COLO668 (cell line): ENCODE measurements at regions not wholly inside any gene's neighbourhood (a gene's known extent, or its start where the extent isn't known, plus 50 kb on each side); places are given as distances from the start of the nearest gene placed in this dataset.
"Not testable (repeated sequence)": the region's sequence is repeated elsewhere in the genome, so short reads cannot be mapped to it uniquely, and the experiment has no call there.

Experiments
- DNase-seq: peaks from one replicate; lab custom pipeline; 2025; ENCODE audit not compliant: unreplicated experiment; lab: John Stamatoyannopoulos, UW

DNA sequence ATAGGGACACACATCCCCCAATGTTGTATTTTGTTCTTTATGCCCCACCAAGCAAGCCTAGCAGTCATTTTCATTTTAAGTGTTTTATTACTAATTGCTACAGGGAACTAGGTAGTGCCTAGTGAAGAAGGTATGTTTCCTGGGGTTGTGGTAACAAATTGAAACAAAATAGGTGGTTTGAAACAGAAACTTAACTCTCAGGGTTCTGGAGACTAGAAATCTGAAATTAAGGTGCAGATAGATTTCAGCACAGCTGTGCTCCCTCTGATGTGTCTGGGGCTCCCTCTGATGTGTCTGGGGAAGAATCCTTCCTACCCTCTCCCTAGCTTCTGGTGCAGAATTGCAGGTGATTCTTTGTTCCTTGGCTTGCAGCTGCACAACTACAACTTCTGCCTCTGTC, 390.1 kb downstream of the ZFHX3 start:
- DNase-seq, result no peak

DNA sequence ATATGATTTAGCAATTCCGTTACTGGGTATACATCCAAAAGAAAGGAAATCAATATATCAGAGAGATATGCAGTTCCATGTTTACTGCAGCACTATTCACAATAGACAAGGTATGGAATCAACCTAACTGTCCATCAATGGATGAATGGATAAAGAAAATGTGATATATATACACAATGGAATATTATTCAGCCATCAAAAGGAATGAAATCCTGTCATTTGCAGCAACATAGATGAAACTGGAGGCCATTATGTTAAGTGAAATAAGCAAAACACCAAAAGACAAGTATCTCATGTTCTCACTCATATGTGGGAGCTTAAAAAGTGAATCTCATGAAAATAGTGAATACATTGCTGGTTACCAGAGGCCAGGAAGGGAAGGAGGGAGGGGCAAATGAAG, 390.8 kb downstream of the ZFHX3 start:
- no peak for DNase-seq

DNA sequence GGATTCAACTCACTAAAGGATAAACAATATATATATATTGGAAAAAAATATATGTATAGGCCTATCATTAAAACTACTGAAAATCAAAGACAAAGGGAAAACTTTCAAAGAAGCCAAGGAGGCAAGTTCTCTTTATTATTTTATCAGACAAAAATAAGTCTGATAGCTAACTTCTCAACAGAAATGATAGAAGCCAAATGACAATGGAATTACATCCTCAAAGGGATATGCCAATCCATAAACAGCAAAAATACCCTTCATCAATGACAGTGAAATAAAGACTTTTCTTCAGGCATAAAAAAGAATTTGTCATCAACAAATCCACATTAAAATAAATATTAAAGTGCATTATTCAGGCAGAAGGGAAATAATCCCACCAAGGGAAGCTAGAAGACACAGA, 393.4 kb downstream of the ZFHX3 start:
- DNase-seq, result no peak

DNA sequence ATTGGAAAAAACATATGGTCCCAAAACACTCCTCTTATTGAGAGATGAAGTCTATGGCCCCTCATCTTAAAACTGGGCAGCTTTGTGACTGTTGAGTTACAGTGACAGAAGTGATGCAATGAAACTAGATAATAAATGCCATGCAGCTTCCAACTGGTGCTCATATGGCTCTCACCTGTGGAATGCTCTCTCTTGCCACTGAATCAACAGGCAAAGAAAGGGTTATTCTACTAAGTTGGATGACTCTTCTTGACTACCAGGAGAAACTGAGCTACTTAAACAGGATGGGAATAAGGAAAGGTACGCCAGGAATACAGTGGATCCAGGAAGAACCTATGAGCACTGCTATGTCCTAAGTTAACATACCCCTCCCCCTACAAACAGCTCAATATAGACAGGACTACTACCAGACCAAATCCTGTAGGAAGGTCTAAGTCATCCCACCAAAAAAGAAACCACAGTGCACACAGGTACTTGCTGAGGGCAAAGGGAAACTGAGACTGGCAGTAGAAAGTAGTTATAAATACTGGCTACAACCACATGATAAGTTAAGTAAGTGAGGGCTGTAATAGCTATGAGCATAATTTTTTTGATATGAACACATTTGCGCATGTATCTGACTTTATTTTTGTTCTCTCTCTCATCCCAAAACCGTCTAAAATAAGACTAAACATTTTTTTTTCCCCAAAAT, 398.5 kb downstream of the ZFHX3 start:
- no peak for DNase-seq

DNA sequence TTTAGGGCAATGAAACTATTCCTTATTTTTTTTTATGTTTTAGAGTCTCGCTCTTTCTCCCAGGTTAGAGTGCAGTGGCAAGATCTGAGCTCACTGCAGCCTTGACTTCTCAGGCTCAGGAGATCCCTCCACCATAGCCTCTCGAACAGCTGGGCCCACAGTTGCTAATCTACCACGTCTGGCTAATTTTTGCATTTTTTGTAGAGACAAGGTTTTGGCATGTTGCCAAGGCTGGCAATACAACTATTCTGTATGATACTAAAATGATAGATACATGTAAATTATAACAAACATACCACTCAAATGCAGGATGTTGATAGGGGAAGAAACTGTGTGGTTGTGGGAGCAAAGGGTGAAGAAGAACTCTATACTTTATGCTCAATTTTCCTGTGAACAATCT, 401.3 kb downstream of the ZFHX3 start:
- no peak for DNase-seq

DNA sequence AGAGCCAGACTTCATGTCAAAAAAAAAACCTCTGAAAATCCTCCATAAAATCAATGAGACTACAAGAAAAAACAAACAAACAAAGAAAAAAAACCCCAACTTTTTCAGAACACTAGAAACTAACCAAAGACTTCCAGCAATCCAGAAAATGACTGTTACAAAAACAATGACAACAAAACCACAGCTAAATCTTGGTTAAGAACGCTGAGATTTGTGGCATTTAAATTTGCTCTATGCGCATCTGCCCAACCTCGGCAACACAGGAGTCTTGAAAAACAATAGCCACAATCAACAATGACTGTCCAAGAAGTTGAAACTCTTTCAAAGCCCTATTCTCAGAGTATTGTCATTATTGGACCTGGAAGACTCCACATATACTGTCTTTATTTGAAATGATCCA, 402.4 kb downstream of the ZFHX3 start:
- no peak for DNase-seq

DNA sequence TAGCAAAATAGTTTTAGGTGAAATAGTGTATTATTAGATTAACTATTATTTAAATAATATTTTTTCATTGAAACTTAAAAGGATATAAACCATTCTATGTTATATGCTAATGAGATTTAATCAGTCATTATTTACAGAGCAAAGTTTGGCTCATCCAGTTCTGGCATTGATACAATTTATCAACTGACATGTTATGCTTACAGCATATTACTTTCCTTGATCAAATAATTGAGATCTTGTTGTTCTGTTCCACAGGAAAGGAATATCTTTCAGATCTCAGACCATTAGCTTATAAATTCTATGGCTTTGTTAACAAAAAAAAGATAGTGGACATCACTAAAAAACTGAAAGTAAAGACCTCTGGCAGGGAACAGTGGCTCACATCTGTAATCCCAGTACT, 403.0 kb downstream of the ZFHX3 start:
- DNase-seq, result no peak

DNA sequence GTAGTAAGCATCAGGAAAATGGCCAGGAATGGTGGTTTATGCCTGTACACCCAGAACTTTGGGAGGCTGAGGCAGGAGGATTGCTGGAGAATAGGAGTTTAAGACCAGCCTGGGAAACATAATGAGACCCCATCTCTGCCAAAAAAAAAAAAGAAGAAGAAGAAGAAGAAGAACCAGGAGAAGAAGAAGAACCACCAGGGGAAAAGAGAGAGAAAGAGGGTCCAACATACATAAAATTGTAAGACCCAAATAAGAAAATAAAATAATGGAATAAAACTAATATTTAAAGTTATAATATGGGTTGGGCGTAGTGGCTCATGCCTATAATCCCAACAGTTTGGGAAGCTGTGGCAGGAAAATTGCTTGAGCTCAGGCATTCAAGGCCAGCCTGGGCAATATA, 408.4 kb downstream of the ZFHX3 start:
- DNase-seq, result no peak

DNA sequence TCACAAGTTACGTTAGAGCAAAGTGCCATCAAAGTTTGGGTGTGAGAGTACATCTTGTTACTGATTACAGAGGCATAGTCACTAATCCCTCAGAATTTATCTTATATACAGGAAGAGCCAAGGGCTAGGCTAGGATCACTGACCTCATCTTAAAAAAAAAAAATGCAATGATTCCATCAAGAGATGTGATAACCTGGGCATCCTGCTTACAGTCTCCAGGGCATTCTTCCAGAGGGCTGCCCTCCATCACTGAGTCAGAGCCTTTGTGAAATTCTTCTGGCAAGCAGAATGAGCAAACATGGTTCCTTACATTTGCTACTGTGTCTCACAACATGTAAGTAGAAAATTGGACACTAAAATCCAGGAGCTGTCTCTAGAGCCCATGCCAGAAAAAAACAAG, 410.6 kb downstream of the ZFHX3 start:
- DNase-seq, result no peak

DNA sequence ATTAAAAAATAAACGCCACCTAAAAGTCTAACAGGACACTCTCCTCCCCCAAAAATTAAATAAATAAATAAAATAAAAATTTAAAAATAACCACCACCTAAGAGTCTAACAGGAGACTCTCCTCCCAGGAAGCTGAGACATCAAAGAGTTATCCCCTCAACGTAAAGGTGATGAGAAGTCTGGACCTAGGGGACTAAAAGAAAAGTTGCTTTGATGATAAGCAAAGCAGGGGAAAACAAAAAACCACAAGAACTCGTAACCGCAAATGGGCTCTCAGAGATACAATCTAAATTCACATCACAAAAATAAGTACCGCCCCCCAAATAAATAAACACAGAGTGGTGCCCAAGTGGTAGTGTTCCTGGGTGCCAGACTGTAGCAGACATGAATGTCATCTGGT, 412.2 kb downstream of the ZFHX3 start:
- DNase-seq, result no peak

DNA sequence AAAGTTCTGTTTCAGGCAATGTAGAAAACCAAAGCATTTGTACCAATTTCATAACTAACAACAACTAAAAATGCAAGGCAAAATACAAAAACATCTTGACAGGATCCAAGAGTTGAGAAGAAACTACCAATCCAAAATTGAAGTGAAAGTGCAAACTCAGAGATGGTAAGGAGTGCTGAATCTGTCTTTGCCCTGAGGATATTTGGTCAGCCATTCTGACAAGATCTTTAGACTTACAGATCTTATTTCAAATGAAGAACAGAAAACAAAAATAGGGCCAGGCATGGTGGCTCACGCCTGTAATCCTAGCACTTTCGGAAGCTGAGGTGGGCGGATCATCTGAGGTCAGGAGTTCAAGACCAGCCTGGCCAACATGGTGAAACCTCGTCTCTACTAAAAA, 412.8 kb downstream of the ZFHX3 start:
- DNase-seq, result no peak

DNA sequence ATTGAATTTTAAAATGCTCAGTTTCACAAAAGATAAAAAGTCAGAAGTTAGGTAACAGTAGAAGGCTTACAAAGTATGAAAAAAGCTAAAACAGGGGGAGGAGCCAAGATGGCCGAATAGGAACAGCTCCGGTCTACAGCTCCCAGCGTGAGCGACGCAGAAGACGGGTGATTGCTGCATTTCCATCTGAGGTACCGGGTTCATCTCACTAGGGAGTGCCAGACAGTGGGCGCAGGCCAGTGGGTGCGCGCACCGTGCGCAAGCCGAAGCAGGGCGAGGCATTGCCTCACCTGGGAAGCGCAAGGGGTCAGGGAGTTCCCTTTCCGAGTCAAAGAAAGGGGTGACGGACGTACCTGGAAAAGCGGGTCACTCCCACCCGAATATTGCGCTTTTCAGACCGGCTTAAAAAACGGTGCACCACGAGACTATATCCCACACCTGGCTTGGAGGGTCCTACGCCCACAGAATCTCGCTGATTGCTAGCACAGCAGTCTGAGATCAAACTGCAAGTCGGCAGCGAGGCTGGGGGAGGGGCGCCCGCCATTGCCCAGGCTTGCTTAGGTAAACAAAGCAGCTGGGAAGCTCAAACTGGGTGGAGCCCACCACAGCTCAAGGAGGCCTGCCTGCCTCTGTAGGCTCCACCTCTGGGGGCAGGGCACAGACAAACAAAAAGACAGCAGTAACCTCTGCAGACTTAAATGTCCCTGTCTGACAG, 420.6 kb downstream of the ZFHX3 start:
- DNase-seq, result not testable (repeated sequence)

DNA sequence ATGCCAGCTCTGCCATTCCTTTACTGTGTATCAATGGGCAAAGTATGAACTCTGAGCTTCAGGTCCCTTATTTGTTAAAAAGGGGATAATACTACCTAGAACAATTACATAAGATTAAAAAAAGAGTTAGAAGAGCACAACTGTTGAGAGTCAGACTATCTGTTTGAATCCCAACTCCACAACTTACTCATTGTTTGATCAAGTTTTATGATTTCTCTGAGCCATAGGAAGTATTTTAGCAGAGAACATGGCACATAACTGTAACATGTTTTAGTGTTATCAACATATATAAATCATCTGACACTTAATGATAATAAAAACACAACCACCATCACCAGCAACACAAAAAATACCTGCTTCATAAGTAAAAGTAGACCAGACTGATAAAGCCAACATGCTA, 421.3 kb downstream of the ZFHX3 start:
- DNase-seq, result no peak

DNA sequence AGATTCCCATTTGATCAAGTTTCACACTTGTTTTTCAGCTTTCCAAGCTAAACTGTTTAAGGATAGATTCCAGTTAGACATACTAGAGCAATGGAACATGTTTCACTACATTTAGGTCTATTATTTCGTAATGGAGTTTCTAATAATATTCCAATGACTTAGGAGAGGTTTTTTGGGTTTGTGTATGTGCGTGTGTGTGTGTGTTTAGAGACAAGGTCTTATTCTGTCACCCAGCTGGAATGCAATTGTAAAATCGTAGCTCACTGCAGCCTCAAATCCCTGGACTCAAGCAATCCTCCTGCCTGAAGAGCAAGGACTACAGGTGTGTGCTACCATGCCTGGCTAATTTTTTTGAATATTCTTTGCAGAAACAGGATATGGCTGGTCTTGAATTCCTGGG, 426.3 kb downstream of the ZFHX3 start:
- no peak for DNase-seq

DNA sequence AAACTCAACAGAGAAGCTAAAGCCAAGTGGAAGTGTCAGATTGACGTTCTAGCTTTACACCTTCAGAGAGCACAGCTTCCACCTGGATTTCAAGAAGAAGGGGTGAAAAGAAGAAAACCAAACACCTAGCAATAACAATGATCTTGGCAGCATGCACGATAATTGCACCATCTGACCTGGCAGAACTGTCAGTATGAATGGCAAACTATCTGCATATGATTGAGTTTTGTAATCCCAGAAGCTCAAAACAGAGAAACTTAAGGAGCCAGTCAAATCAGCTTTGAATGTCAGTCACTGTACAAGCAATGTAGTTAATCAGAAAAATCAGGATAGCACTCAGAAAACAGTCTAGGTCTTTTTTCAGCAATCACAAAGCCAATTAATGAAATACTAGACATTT, 427.1 kb downstream of the ZFHX3 start:
- DNase-seq, result no peak

DNA sequence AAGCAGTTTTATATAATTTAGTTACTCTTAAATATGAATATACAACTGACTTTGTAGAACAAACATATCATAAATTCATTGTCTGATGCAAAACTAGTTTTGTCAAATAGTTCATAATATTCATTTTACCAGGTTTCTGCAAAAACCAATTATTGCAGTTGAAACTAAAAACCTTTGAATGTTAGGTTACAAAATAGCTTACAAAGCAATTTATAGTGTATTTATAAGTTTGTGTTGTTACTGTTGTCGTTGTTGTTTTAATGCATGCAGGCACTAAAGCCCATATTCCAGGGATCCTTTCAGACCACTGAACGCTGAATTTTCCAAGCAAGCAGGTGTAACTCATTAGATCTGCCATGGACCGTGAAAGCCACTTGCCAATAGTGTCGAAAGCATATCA, 427.6 kb downstream of the ZFHX3 start:
- DNase-seq, result no peak

DNA sequence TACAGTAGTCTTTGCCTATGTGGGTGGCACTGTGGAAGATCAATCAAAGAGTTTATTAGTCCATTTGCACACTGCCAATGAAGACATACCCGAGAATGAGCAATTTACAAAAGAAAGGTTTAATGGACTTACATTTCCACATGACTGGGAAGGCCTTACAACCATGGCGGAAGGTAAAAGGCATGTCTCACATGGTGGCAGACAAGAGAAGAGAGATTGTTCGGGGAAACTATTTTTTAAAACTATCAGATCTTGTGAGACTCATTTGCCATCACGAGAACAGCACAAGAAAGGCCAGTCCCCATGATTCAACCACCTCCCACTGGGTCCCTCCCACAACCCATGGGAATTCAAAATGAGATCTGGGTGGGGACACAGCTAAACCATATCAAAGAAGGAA, 432.1 kb downstream of the ZFHX3 start:
- no peak for DNase-seq

DNA sequence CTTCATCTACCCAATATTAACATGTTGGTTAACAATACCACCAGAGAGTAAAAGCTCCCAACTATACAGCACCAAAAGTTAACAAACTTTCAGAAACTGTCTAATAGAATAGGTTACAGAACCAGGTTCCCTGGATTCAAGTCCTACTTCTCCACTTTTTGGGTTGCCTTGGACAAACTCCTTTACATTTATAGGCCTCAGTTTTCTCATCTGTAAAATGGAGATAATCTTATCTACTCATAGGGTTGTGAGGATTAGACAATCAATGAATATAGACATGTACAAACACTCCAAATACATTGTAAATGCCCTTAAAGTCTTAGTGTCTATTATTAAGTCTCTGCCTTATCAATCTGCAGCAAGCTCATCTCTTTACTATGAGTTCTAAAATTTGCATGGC, 435.2 kb downstream of the ZFHX3 start:
- no peak for DNase-seq

DNA sequence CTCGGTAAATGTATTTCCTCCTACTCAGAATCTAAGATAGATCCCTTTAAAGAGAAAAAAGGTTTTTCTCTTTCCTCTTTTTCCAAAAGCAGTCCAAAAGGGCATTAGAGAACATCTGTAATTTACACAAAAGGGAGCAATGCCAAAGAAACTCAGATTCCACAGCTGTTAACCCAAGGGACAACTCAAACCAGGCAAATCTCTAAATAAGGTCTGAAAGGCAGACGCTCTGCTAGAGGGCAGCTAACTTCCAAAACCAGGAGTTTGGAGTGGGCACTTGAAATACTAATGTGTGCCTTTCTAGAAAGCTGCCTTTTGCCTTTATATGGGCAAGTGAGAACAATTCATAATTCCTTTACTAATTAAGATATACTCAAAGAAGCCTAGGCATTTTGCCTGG, 435.7 kb downstream of the ZFHX3 start:
- no peak for DNase-seq

DNA sequence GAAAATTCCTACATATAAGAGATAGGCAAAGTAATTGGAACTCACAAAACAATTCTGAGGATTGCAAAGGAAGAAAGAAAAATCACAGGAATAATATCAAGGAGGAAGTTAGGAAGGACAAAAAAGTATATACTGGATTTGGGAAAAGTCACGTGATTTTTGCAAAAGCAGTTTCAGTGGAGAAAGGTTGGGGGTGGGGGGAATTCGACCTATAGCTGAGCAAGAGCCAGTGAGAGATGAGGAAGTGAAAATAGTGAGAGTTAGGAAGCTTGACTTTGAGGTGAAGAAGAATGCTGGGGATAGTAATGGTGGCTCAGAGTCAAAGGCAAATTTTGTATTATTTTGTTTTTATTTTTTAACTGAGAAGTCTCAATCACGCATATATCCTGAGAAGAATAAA, 438.0 kb upstream of the PMFBP1 start:
- DNase-seq, result no peak

DNA sequence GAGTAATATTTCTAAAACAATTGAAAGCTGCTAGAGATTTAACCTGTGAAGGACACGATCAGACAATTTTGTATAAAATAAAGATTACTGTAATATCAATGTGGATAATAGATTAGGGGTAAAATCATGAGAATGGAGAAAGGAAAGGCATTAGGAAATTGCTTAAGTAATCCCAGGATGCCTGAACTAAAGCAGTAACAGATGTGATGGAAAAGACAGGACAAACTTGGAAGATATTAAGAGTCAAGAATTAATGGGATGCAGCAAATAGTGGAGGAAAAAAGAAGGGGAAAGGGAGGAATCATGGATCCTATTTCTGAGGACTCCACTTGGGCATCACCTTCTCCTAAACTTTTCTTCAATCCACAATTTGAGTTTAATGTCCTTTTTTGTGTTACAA, 437.1 kb upstream of the PMFBP1 start:
- no peak for DNase-seq

DNA sequence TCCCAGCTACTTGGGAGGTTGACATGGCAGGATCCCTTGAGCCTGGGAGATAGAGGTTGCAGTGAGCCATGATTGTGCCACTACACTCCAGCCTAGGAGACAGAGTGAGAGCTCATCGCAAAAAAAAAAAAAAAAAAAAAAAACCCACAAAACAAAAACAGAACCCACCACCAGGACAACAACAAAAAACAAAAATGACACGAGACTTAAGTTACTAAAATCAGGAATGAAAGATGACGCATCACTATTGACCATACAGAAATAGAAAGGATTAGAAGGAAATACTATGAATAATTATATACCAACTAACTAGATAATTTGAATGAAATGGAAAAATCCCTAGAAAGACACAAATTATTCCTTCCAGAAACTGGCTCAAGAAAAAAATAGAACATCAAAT, 432.4 kb upstream of the PMFBP1 start:
- DNase-seq, result no peak

DNA sequence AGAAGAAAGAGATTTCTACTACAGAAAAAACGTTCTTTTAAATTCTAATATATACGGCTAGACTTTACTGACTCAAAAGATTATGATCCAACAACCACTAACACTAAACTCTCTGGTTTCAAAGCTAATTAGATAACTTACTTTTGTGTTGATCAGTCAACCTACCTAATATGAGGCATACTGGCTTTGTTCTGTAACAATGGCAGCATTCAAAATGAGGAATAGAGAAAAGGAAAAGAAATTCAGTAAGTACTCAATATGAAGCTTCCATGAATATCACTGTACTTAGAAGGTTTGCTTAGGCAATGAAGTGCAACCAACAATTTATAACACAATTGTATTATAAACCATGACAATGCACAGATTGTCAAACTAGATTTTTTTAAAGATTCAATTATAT, 430.5 kb upstream of the PMFBP1 start:
- no peak for DNase-seq
